Naive thymus-derived CD4-positive, alpha-beta T cell (primary cell): ENCODE measurements at regions not wholly inside any gene's neighbourhood (a gene's known extent, or its start where the extent isn't known, plus 50 kb on each side); places are given as distances from the start of the nearest gene placed in this dataset.

ENCODE experiments used
- ATAC-seq: fragments of 150-1000 bp; cut with Tn5 transposase; 2 replicates; pipeline ENCODE4 v1.10.0; 2021; ENCODE audit warnings: mild to moderate bottlenecking, moderate library complexity
- CTCF ChIA-PET: fragments of 350-600 bp; sonication (Branson Sonifier 250); formaldehyde crosslinking; loops from one replicate; lab custom pipeline; 2021; ENCODE audit warnings: antibody characterized with exemption; lab: Charles Lee
- POLR2A ChIA-PET: fragments of 350-600 bp; sonication (Branson Sonifier 250); formaldehyde crosslinking; loops from one replicate; lab custom pipeline; 2021; ENCODE audit warnings: antibody characterized with exemption, inconsistent platforms; lab: Charles Lee
- DNase-seq, 9 donors: peaks; one replicate each; pipeline versions ENCODE4 v3.0.0 to v3.0.0-alpha.2; 2020 to 2022; ENCODE audit warnings: mixed read lengths in 1 of 9
- H3K27ac ChIP-seq: one replicate; pipeline ENCODE4 v1.7.0; 2013; ENCODE audit warnings: mild to moderate bottlenecking, low read depth, low read length, moderate library complexity
- H3K27me3 ChIP-seq, 2 donors: one replicate each; pipeline ENCODE4 v1.7.0; 2013; ENCODE audit warnings: low read length in 2 of 2, mild to moderate bottlenecking in 2 of 2, moderate library complexity in 2 of 2; ENCODE audit not compliant: control insufficient read depth in 2 of 2, insufficient read depth in 2 of 2
- H3K36me3 ChIP-seq, 3 experiments: 1 replicate in 2 of 3; 2 replicates in 1 of 3; pipeline ENCODE4 v1.7.0; 2013; ENCODE audit warnings: low read length in 3 of 3, mild to moderate bottlenecking in 3 of 3, moderate library complexity in 1 of 3; ENCODE audit not compliant: insufficient read depth in 3 of 3, control insufficient read depth in 2 of 3
- H3K4me1 ChIP-seq, 2 donors: one replicate each; pipeline ENCODE4 v1.7.0; 2013; ENCODE audit warnings: low read length in 2 of 2, mild to moderate bottlenecking in 2 of 2, moderate library complexity in 1 of 2; ENCODE audit not compliant: control insufficient read depth in 2 of 2, insufficient read depth in 2 of 2
- H3K4me3 ChIP-seq: 2 replicates; pipeline ENCODE4 v1.7.0; 2013; ENCODE audit warnings: mild to moderate bottlenecking, low read length
- H3K9me3 ChIP-seq, 3 experiments: 1 replicate in 2 of 3; 2 replicates in 1 of 3; pipeline ENCODE4 v1.7.0; 2013; ENCODE audit warnings: low read length in 3 of 3; ENCODE audit not compliant: control insufficient read depth in 2 of 3
- H3K27ac Mint-ChIP-seq, 9 donors: one replicate each; pipeline ENCODE4 v1.8.0; 2020 to 2022; ENCODE audit warnings: mixed read lengths in 9 of 9, mild to moderate bottlenecking in 8 of 9, moderate library complexity in 5 of 9, inconsistent platforms in 2 of 9
- H3K27me3 Mint-ChIP-seq, 5 donors: one replicate each; pipeline ENCODE4 v1.8.0; 2021 to 2022; ENCODE audit warnings: mixed read lengths in 5 of 5, mild to moderate bottlenecking in 1 of 5
- H3K36me3 Mint-ChIP-seq, 5 donors: one replicate each; pipeline ENCODE4 v1.8.0; 2020 to 2022; ENCODE audit warnings: mixed read lengths in 5 of 5, mild to moderate bottlenecking in 3 of 5, inconsistent platforms in 1 of 5
- H3K4me1 Mint-ChIP-seq, 7 donors: one replicate each; pipeline ENCODE4 v1.8.0; 2020 to 2022; ENCODE audit warnings: mixed read lengths in 7 of 7, mild to moderate bottlenecking in 3 of 7, inconsistent platforms in 1 of 7
- H3K4me3 Mint-ChIP-seq, 10 donors: one replicate each; pipeline ENCODE4 v1.8.0; 2020 to 2022; ENCODE audit warnings: mild to moderate bottlenecking in 10 of 10, mixed read lengths in 10 of 10, moderate library complexity in 6 of 10, inconsistent platforms in 2 of 10
- H3K9me3 Mint-ChIP-seq, 11 donors: one replicate each; pipeline ENCODE4 v1.8.0; 2020 to 2022; ENCODE audit warnings: mixed read lengths in 11 of 11, mild to moderate bottlenecking in 4 of 11, inconsistent platforms in 1 of 11, moderate library complexity in 1 of 11
- intact Hi-C, 2 donors: fragments of 100-400 bp; cut with micrococcal nuclease; formaldehyde crosslinking; loops; one replicate each; pipeline ENCODE4 v1.15.1; 2023

- Mint-ChIP-seq H3K9me3 (peaks cover 0 to 2% (median 0%) of the 10 kb centered on the region in 11 donors), H3K36me3 (peaks cover 0 to 3% (median 0%) of the 10 kb centered on the region in 5 donors), H3K4me1 (peaks cover 0 to 2% (median 0%) of the 10 kb centered on the region in 7 donors), H3K4me3 (no peak overlapping the region), H3K27ac (no peak overlapping the region), H3K27me3 (peaks cover 0 to 9% (median 0%) of the 10 kb centered on the region in 5 donors)
- ChIA-PET POLR2A (no interaction called here), CTCF (no interaction called here)
- ATAC-seq (no peak), DNase-seq (no peak)
- no peaks in the 10 kb centered on the region for H3K4me1 ChIP-seq
- no peak overlapping the region for H3K4me3 ChIP-seq
- no peaks in the 10 kb centered on the region for H3K27me3 ChIP-seq
- intact Hi-C loops, result no loop called here
- no peak overlapping the region for H3K27ac ChIP-seq
- H3K9me3 ChIP-seq, result no peaks in the 10 kb centered on the region
- H3K36me3 ChIP-seq, result no peaks in the 10 kb centered on the region
Observed at GRCh38 chr2:47644351-47644750, 73.6 kb upstream of the KCNK12 start.

GRCh38 chr2:47641366-47641765, 70.6 kb upstream of the KCNK12 start:
- Histone ChIP-seq H3K9me3 (no peaks in the 10 kb centered on the region), H3K27ac (no peak overlapping the region), H3K27me3 (no peaks in the 10 kb centered on the region), H3K4me1 (no peaks in the 10 kb centered on the region), H3K36me3 (no peaks in the 10 kb centered on the region), H3K4me3 (no peak overlapping the region)
- H3K4me1 Mint-ChIP-seq, result peaks cover 0 to 2% (median 0%) of the 10 kb centered on the region in 7 donors
- H3K27me3 Mint-ChIP-seq, result peaks cover 0 to 6% (median 5%) of the 10 kb centered on the region in 5 donors
- ChIA-PET POLR2A (interaction anchor here (0.6 kb wide), 1 partner anchor 13 kb away, joined by 5 read pairs; no protein-coding TSS in a partner anchor), CTCF (interaction anchor here (0.6 kb wide), 1 partner anchor 94 kb away, joined by 3 read pairs; no protein-coding TSS in a partner anchor)
- ATAC-seq (no peak), DNase-seq (no peak)
- intact Hi-C loops, result no loop called here
- peaks cover 0 to 5% (median 0%) of the 10 kb centered on the region in 11 donors for H3K9me3 Mint-ChIP-seq
- no peak overlapping the region for H3K4me3 Mint-ChIP-seq
- peaks cover 0 to 3% (median 0%) of the 10 kb centered on the region in 5 donors for H3K36me3 Mint-ChIP-seq
- no peak overlapping the region for H3K27ac Mint-ChIP-seq

GRCh38 chr2:47640356-47640755, 69.6 kb upstream of the KCNK12 start:
- Mint-ChIP-seq H3K27me3 (peaks cover 0 to 6% (median 5%) of the 10 kb centered on the region in 5 donors), H3K4me1 (peaks cover 0 to 2% (median 0%) of the 10 kb centered on the region in 7 donors), H3K9me3 (peaks cover 0 to 5% (median 0%) of the 10 kb centered on the region in 11 donors), H3K36me3 (peaks cover 0 to 3% (median 0%) of the 10 kb centered on the region in 5 donors), H3K4me3 (no peak overlapping the region), H3K27ac (no peak overlapping the region)
- H3K4me1 ChIP-seq, result no peaks in the 10 kb centered on the region
- ChIA-PET CTCF (no interaction called here), POLR2A (no interaction called here)
- intact Hi-C loops, result no loop called here
- no peak overlapping the region for H3K4me3 ChIP-seq
- no peak for DNase-seq
- H3K9me3 ChIP-seq, result no peaks in the 10 kb centered on the region
- H3K27ac ChIP-seq, result no peak overlapping the region
- H3K36me3 ChIP-seq, result no peaks in the 10 kb centered on the region
- no peaks in the 10 kb centered on the region for H3K27me3 ChIP-seq
- no peak for ATAC-seq

- Histone ChIP-seq H3K4me3 (no peak overlapping the region), H3K27ac (no peak overlapping the region), H3K36me3 (no peaks in the 10 kb centered on the region), H3K9me3 (no peaks in the 10 kb centered on the region), H3K27me3 (no peaks in the 10 kb centered on the region), H3K4me1 (no peaks in the 10 kb centered on the region)
- DNase-seq (no peak), ATAC-seq (no peak)
- intact Hi-C loops, result no loop called here
- POLR2A ChIA-PET, result no interaction called here
- no peak overlapping the region for H3K4me3 Mint-ChIP-seq
- H3K27me3 Mint-ChIP-seq, result peaks cover 0 to 6% (median 5%) of the 10 kb centered on the region in 5 donors
- peaks cover 0 to 5% (median 0%) of the 10 kb centered on the region in 11 donors for H3K9me3 Mint-ChIP-seq
- CTCF ChIA-PET, result no interaction called here
- H3K36me3 Mint-ChIP-seq, result peaks cover 0 to 3% (median 0%) of the 10 kb centered on the region in 5 donors
- H3K4me1 Mint-ChIP-seq, result peaks cover 0 to 2% (median 0%) of the 10 kb centered on the region in 7 donors
- H3K27ac Mint-ChIP-seq, result no peak overlapping the region
Observed at GRCh38 chr2:47639467-47639866, 68.7 kb upstream of the KCNK12 start.

- no peak overlapping the region for H3K27ac ChIP-seq
- POLR2A ChIA-PET, result no interaction called here
- intact Hi-C loops, result no loop called here
Observed at GRCh38 chr2:47638430-47638829, 67.6 kb upstream of the KCNK12 start.

GRCh38 chr2:47636596-47637264, 65.9 kb upstream of the KCNK12 start:
- ChIA-PET CTCF (no interaction called here), POLR2A (no interaction called here)
- Mint-ChIP-seq H3K9me3 (peaks cover 0 to 5% (median 0%) of the 10 kb centered on the region in 11 donors), H3K4me1 (peaks cover 0 to under 1% (median 0%) of the 10 kb centered on the region in 7 donors), H3K36me3 (peaks cover 0 to 3% (median 0%) of the 10 kb centered on the region in 5 donors), H3K4me3 (no peak overlapping the region), H3K27ac (no peak overlapping the region), H3K27me3 (peaks cover 0 to 5% (median 0%) of the 10 kb centered on the region in 5 donors)
- Histone ChIP-seq H3K4me3 (no peak overlapping the region), H3K4me1 (no peaks in the 10 kb centered on the region), H3K27me3 (no peaks in the 10 kb centered on the region), H3K27ac (no peak overlapping the region), H3K9me3 (no peaks in the 10 kb centered on the region), H3K36me3 (no peaks in the 10 kb centered on the region)
- no peak for DNase-seq
- intact Hi-C loops, result no loop called here
- no peak for ATAC-seq

More at GRCh38 chr2:47638430-47638829, 67.6 kb upstream of the KCNK12 start:
- H3K4me1 ChIP-seq, result no peaks in the 10 kb centered on the region
- DNase-seq, result no peak
- no peak for ATAC-seq
- Mint-ChIP-seq H3K4me3 (no peak overlapping the region), H3K36me3 (peaks cover 0 to 3% (median 0%) of the 10 kb centered on the region in 5 donors), H3K4me1 (peaks cover 0 to 2% (median 0%) of the 10 kb centered on the region in 7 donors), H3K27ac (no peak overlapping the region), H3K9me3 (peaks cover 0 to 5% (median 0%) of the 10 kb centered on the region in 11 donors), H3K27me3 (peaks cover 0 to 6% (median 5%) of the 10 kb centered on the region in 5 donors)
- CTCF ChIA-PET, result no interaction called here
- no peaks in the 10 kb centered on the region for H3K36me3 ChIP-seq
- H3K9me3 ChIP-seq, result no peaks in the 10 kb centered on the region
- no peaks in the 10 kb centered on the region for H3K27me3 ChIP-seq
- H3K4me3 ChIP-seq, result no peak overlapping the region
